ENCODE measurements at regions not wholly inside any gene's neighbourhood (a gene's known extent, or its start where the extent isn't known, plus 50 kb on each side); places are given as distances from the start of the nearest gene placed in this dataset.

DNA sequence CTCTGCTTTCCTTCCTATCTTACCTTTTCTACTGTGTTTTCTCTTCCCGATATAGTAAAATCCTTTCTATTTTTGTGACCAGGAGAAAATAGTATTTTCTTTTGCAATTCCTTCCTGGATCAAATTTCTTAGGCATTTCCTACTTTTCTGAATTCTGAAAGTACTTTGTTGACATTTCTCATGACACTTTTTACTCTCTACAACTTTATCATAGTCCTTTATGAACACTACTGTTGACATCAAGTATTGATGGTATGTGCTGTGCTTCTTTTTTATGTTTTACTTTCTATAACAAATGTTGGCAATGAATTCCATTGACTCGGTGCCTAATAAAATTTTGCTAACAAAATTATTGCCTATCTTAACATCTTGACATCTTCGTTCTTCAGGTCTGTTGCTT lies 217.7 kb upstream of the TCF4 start:
- H3K36me3 ChIP-seq (ENCODE audit: low read depth), result no peaks in the 10 kb centered on the region
- no peak for DNase-seq
- H3K4me1 ChIP-seq (ENCODE audit: low read depth), result no peaks in the 10 kb centered on the region
- H3K4me3 ChIP-seq, result no peak overlapping the region
- TF ChIP-seq CTCF (IDR thresholded peaks at IDR 0.05), result no peak
- H3K9me3 ChIP-seq, result peaks cover 9% of the 10 kb centered on the region
- intact Hi-C loops (cut with DNase I, micrococcal nuclease), result no loop called here
- no peak for ATAC-seq

DNA sequence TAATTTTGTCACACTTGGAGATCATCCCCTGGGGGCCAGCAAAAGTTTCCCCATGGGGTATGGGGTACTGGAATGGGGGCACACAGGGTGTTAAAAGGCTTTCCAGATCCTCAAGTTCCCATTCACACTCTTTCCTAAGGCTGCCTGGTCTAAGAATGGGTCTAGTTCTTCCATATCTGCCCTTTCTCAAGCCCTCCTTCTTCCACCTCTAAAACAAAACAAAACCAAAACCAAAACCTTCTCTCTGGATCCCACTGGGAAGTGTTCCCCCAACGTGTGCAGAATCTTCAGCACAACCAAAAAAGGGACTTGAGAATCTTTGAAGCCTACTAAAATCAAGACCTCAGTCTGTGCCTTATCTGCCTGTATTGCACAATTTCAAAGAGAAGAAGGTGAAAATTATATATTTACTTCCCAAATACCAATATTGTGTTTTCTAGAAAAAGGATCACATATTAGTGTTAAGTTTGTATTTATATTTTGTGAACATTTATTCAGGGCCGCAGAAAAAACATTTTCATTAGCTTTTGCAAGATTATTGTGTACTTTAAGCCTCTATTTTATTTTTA lies 207.2 kb upstream of the TCF4 start:
- intact Hi-C loops (cut with DNase I, micrococcal nuclease), result no loop called here
- peaks cover 20% of the 10 kb centered on the region for H3K9me3 ChIP-seq
- H3K4me3 ChIP-seq, result no peak overlapping the region
- no peaks in the 10 kb centered on the region for H3K4me1 ChIP-seq (ENCODE audit: low read depth)
- H3K36me3 ChIP-seq (ENCODE audit: low read depth), result no peaks in the 10 kb centered on the region
- DNase-seq, result no peak
- TF ChIP-seq CTCF (IDR thresholded peaks at IDR 0.05), result no peak
- no peak for ATAC-seq

GRCh38 chr18:55794288-55795052 lies 206.5 kb upstream of the TCF4 start:
- Histone ChIP-seq H3K36me3 (ENCODE audit: low read depth) (no peaks in the 10 kb centered on the region), H3K4me1 (ENCODE audit: low read depth) (no peaks in the 10 kb centered on the region), H3K9me3 (peaks cover 22% of the 10 kb centered on the region), H3K4me3 (no peak overlapping the region)
- DNase-seq (no peak), ATAC-seq (no peak)
- TF ChIP-seq CTCF (IDR thresholded peaks at IDR 0.05), result no peak
- intact Hi-C loops (cut with DNase I, micrococcal nuclease), result no loop called here

DNA sequence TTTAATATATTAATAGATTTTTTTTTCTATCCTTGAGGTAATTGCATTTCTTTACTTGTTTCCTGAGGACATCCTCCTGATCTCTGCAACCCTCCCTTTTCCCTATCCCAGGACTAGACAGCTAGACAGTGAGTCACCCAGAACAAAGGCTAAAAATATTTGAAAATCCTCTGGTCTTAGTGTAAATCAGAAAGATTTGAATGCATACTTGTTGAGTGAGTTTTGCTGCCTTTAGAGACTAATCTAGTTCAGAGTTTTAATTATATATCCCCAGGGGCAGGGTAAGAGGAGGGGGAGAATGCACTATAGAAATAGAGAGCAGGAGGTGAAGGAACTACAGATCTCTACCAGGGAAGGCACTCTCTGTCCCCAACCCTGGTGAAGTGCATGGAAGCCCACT lies 202.3 kb upstream of the TCF4 start:
- no peak for TF ChIP-seq CTCF (IDR thresholded peaks at IDR 0.05)
- Histone ChIP-seq H3K4me1 (ENCODE audit: low read depth) (no peaks in the 10 kb centered on the region), H3K36me3 (ENCODE audit: low read depth) (no peaks in the 10 kb centered on the region), H3K9me3 (peaks cover 24% of the 10 kb centered on the region), H3K4me3 (no peak overlapping the region)
- ATAC-seq (no peak), DNase-seq (no peak)
- intact Hi-C loops (cut with DNase I, micrococcal nuclease), result no loop called here

DNA sequence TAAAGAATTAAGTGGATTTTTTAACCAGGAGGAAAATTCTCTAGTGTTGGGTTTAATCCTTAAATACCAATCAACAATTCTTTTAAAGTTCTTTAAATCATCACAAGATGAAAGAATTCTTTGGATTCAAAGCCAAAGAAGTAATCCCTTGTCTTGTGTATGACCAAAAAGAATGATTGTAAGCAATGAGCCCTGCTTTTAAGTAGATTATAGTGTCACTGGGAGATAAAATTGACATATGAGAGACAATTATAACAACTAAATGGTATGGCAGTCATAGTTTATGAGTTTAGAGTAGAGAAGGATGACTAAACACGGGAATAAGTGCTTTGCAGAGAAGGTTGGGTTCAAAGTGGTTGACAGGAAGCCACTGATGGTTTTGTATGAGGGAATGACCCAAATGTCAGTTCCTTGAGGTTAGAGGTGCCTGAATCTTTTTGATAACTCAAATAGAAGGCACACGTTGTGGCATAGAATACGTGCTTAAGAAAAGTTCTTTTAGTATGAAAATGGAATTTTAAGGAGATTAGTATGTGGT lies 199.6 kb upstream of the TCF4 start:
- Histone ChIP-seq H3K9me3 (peaks cover 19% of the 10 kb centered on the region), H3K4me3 (no peak overlapping the region), H3K36me3 (ENCODE audit: low read depth) (no peaks in the 10 kb centered on the region), H3K4me1 (ENCODE audit: low read depth) (no peaks in the 10 kb centered on the region)
- TF ChIP-seq CTCF (IDR thresholded peaks at IDR 0.05), result no peak
- DNase-seq, result no peak
- no peak for ATAC-seq
- intact Hi-C loops (cut with DNase I, micrococcal nuclease), result loop anchor here in 1 of 2 donors (10.0 kb wide), 1 partner anchor 373 kb away; no protein-coding TSS in a partner anchor

All from mucosa of descending colon (tissue), 3 donors.